ENCODE measurements at regions not wholly inside any gene's neighbourhood (a gene's known extent, or its start where the extent isn't known, plus 50 kb on each side); places are given as distances from the start of the nearest gene placed in this dataset.
"Not testable (repeated sequence)": the region's sequence is repeated elsewhere in the genome, so short reads cannot be mapped to it uniquely, and the experiment has no call there.

- no peak for TF ChIP-seq CREB5 (CRISPR knock-in tag; IDR thresholded peaks at IDR 0.05; ENCODE audit: low read depth)
Measured at GRCh38 chr3:177906578-177907229, 629.5 kb upstream of the KCNMB2 start (continued).

GRCh38 chr3:177909530-177909929 is 626.7 kb upstream of the KCNMB2 start:
- not testable (repeated sequence) for ATAC-seq

GRCh38 chr3:177914224-177914623 is 622.0 kb upstream of the KCNMB2 start:
- no peak for ATAC-seq
- TF ChIP-seq TSHZ2 (CRISPR knock-in tag; IDR thresholded peaks at IDR 0.05) = no peak
- no peak for TF ChIP-seq BACH2 (CRISPR knock-in tag; IDR thresholded peaks at IDR 0.05; ENCODE audit: borderline replicate concordance)

GRCh38 chr3:177916461-177916860 is 619.8 kb upstream of the KCNMB2 start:
- no peak for TF ChIP-seq ZNF8 (CRISPR knock-in tag; IDR thresholded peaks at IDR 0.05)
- no peak for TF ChIP-seq TSHZ2 (CRISPR knock-in tag; IDR thresholded peaks at IDR 0.05)
- TF ChIP-seq BACH2 (CRISPR knock-in tag; IDR thresholded peaks at IDR 0.05; ENCODE audit: borderline replicate concordance) = no peak
- no peak for TF ChIP-seq PATZ1 (CRISPR knock-in tag; IDR thresholded peaks at IDR 0.05; ENCODE audit: borderline replicate concordance)
- TF ChIP-seq ZFP30 (CRISPR knock-in tag; IDR thresholded peaks at IDR 0.05) = no peak
- no peak for TF ChIP-seq TOX (CRISPR knock-in tag; IDR thresholded peaks at IDR 0.05; ENCODE audit: borderline replicate concordance)
- no peak for TF ChIP-seq PPARA (CRISPR knock-in tag; IDR thresholded peaks at IDR 0.05; ENCODE audit: borderline replicate concordance)
- TF ChIP-seq TCF4 (CRISPR knock-in tag; IDR thresholded peaks at IDR 0.05; ENCODE audit: borderline replicate concordance) = no peak
- no peak for TF ChIP-seq ZNF70 (CRISPR knock-in tag; IDR thresholded peaks at IDR 0.05)
- ATAC-seq = no peak

GRCh38 chr3:177917234-177917861 is 618.9 kb upstream of the KCNMB2 start:
- ATAC-seq = no peak
- TF ChIP-seq ARNTL (CRISPR knock-in tag; IDR thresholded peaks at IDR 0.05; ENCODE audit: borderline replicate concordance, low read depth) (no peak), CSRNP3 (CRISPR knock-in tag; IDR thresholded peaks at IDR 0.05) (no peak), CSDC2 (CRISPR knock-in tag; IDR thresholded peaks at IDR 0.05) (no peak), TCF4 (CRISPR knock-in tag; IDR thresholded peaks at IDR 0.05; ENCODE audit: borderline replicate concordance) (no peak), PATZ1 (CRISPR knock-in tag; IDR thresholded peaks at IDR 0.05; ENCODE audit: borderline replicate concordance) (no peak)

Measured in SK-N-SH treated with all-trans-retinoic acid at 6 μM for 48 hours (cell line).